ENCODE measurements at regions not wholly inside any gene's neighbourhood (a gene's known extent, or its start where the extent isn't known, plus 50 kb on each side); places are given as distances from the start of the nearest gene placed in this dataset.

GRCh38 chrX:482702-483203 is 96.0 kb upstream of the PPP2R3B start:
- Mint-ChIP-seq H3K27ac (ENCODE audit: unreplicated experiment) (no peak overlapping the region), H3K4me1 (ENCODE audit: low read depth, unreplicated experiment) (no peaks in the 10 kb centered on the region), H3K4me3 (ENCODE audit: low read depth, unreplicated experiment) (no peak overlapping the region), H3K36me3 (ENCODE audit: insufficient read depth, unreplicated experiment) (no peaks in the 10 kb centered on the region), H3K27me3 (ENCODE audit: unreplicated experiment) (no peaks in the 10 kb centered on the region), H3K9me3 (ENCODE audit: low read depth, unreplicated experiment) (peaks cover 7% of the 10 kb centered on the region)
- BruUV-seq (replicated peaks) = no TSS peak
- intact Hi-C loops (cut with micrococcal nuclease; ENCODE audit: unreplicated experiment) = no loop called here
- no peak for TF ChIP-seq CTCF (IDR thresholded peaks at IDR 0.05; ENCODE audit: unreplicated experiment)
- DNase-seq = no peak
- CTCF ChIA-PET = no interaction called here

- Mint-ChIP-seq H3K4me3 (ENCODE audit: low read depth, unreplicated experiment) (no peak overlapping the region), H3K4me1 (ENCODE audit: low read depth, unreplicated experiment) (no peaks in the 10 kb centered on the region), H3K27ac (ENCODE audit: unreplicated experiment) (no peak overlapping the region), H3K27me3 (ENCODE audit: unreplicated experiment) (no peaks in the 10 kb centered on the region), H3K9me3 (ENCODE audit: low read depth, unreplicated experiment) (peaks cover 12% of the 10 kb centered on the region), H3K36me3 (ENCODE audit: insufficient read depth, unreplicated experiment) (no peaks in the 10 kb centered on the region)
- CTCF ChIA-PET = no interaction called here
- DNase-seq = no peak
- intact Hi-C loops (cut with micrococcal nuclease; ENCODE audit: unreplicated experiment) = no loop called here
- BruUV-seq (replicated peaks) = no TSS peak
- TF ChIP-seq CTCF (IDR thresholded peaks at IDR 0.05; ENCODE audit: unreplicated experiment) = no peak
Observed at GRCh38 chrX:485368-485767, 98.7 kb upstream of the PPP2R3B start.

GRCh38 chrX:486325-486724 is 99.6 kb upstream of the PPP2R3B start:
- intact Hi-C loops (cut with micrococcal nuclease; ENCODE audit: unreplicated experiment) = no loop called here
- no TSS peak for BruUV-seq (replicated peaks)
- Mint-ChIP-seq H3K9me3 (ENCODE audit: low read depth, unreplicated experiment) (peaks cover 12% of the 10 kb centered on the region), H3K36me3 (ENCODE audit: insufficient read depth, unreplicated experiment) (no peaks in the 10 kb centered on the region), H3K27me3 (ENCODE audit: unreplicated experiment) (no peaks in the 10 kb centered on the region), H3K27ac (ENCODE audit: unreplicated experiment) (no peak overlapping the region), H3K4me1 (ENCODE audit: low read depth, unreplicated experiment) (no peaks in the 10 kb centered on the region), H3K4me3 (ENCODE audit: low read depth, unreplicated experiment) (no peak overlapping the region)
- TF ChIP-seq CTCF (IDR thresholded peaks at IDR 0.05; ENCODE audit: unreplicated experiment) = no peak
- CTCF ChIA-PET = no interaction called here
- no peak for DNase-seq

- no TSS peak for BruUV-seq (replicated peaks)
- intact Hi-C loops (cut with micrococcal nuclease; ENCODE audit: unreplicated experiment) = no loop called here
- H3K4me1 Mint-ChIP-seq (ENCODE audit: low read depth, unreplicated experiment) = no peaks in the 10 kb centered on the region
- TF ChIP-seq CTCF (IDR thresholded peaks at IDR 0.05; ENCODE audit: unreplicated experiment) = no peak
- H3K27me3 Mint-ChIP-seq (ENCODE audit: unreplicated experiment) = no peaks in the 10 kb centered on the region
- H3K27ac Mint-ChIP-seq (ENCODE audit: unreplicated experiment) = no peak overlapping the region
- H3K4me3 Mint-ChIP-seq (ENCODE audit: low read depth, unreplicated experiment) = no peak overlapping the region
- no peaks in the 10 kb centered on the region for H3K36me3 Mint-ChIP-seq (ENCODE audit: insufficient read depth, unreplicated experiment)
- CTCF ChIA-PET = no interaction called here
- peaks cover 8% of the 10 kb centered on the region for H3K9me3 Mint-ChIP-seq (ENCODE audit: low read depth, unreplicated experiment)
- DNase-seq = no peak
Observed at GRCh38 chrX:487836-488235, 101.1 kb upstream of the PPP2R3B start.
